Hepatocyte (in vitro differentiated cells): ENCODE measurements at regions not wholly inside any gene's neighbourhood (a gene's known extent, or its start where the extent isn't known, plus 50 kb on each side); places are given as distances from the start of the nearest gene placed in this dataset.

Experiments
- EZH2phosphoT487 ChIP-seq: fragments of 200-600 bp; sonication (generic); IDR thresholded peaks from one replicate; pipeline ENCODE4 v1.6.1; 2018; ENCODE audit warnings: antibody characterized with exemption, mild to moderate bottlenecking, low read depth, moderate library complexity; ENCODE audit not compliant: unreplicated experiment, severe bottlenecking
- TF ChIP-seq, protein P1 (sequence below): fragments of 200-600 bp; sonication (generic); IDR thresholded peaks from 2 replicates; pipeline ENCODE4 v1.5.1; 2016; ENCODE audit warnings: antibody characterized with exemption, mild to moderate bottlenecking; ENCODE audit not compliant: poor library complexity

DNA sequence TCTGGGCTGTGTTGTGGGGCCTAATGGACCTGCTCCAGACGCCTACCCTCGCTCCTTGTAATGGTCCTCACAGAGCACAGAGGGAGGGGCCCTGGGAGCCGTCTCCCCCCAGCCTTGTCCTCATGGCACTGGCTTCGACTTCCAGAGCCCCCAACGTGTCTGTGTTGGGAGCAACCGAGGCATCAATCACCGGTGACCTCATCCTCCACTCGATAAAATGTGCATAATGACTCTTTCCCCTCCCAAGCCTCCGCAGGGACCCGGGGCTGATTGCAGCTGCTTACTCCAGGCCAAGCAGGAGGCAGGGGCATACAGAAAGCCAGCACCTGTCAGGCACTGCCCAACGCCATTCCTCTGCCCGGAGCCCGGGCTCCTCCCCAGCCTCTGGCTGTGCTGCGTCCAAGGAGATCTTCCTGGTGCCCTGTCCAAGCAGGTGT, 271.7 kb downstream of the NDUFA10 start:
- TF ChIP-seq, protein P1, sequence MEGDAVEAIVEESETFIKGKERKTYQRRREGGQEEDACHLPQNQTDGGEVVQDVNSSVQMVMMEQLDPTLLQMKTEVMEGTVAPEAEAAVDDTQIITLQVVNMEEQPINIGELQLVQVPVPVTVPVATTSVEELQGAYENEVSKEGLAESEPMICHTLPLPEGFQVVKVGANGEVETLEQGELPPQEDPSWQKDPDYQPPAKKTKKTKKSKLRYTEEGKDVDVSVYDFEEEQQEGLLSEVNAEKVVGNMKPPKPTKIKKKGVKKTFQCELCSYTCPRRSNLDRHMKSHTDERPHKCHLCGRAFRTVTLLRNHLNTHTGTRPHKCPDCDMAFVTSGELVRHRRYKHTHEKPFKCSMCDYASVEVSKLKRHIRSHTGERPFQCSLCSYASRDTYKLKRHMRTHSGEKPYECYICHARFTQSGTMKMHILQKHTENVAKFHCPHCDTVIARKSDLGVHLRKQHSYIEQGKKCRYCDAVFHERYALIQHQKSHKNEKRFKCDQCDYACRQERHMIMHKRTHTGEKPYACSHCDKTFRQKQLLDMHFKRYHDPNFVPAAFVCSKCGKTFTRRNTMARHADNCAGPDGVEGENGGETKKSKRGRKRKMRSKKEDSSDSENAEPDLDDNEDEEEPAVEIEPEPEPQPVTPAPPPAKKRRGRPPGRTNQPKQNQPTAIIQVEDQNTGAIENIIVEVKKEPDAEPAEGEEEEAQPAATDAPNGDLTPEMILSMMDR: no peak
- no peak for TF ChIP-seq EZH2phosphoT487
